ENCODE measurements at regions not wholly inside any gene's neighbourhood (a gene's known extent, or its start where the extent isn't known, plus 50 kb on each side); places are given as distances from the start of the nearest gene placed in this dataset.
A peak's percentile ranks its signal among the peaks of the same experiment; 100 is the strongest.

- DNase-seq (ENCODE audit: low read depth in 1 of 2, low spot score in 1 of 2), result no peak
- TF ChIP-seq POLR2AphosphoS5 (IDR thresholded peaks at IDR 0.05; ENCODE audit: low read depth), result no peak
- no peak for TF ChIP-seq GABPA (IDR thresholded peaks at IDR 0.05; ENCODE audit: low read depth)
- no peak for TF ChIP-seq SPI1 (IDR thresholded peaks at IDR 0.05; ENCODE audit: borderline replicate concordance, low read depth)
- no peak for TF ChIP-seq REST (IDR thresholded peaks at IDR 0.05; ENCODE audit: insufficient replicate concordance, low read depth)
- TF ChIP-seq CTCF (IDR thresholded peaks at IDR 0.05; ENCODE audit: insufficient read depth, low read length), result no peak
- Histone ChIP-seq H3K27me3 (ENCODE audit: insufficient read depth, poor library complexity, severe bottlenecking) (peaks cover 2% of the 10 kb centered on the region), H3K27ac (replicated peaks) (no peak overlapping the region), H3K4me3 (replicated peaks; ENCODE audit: insufficient read depth, low read length) (no peak overlapping the region)
These were observed 1135.8 kb downstream of the BCL11B start for GRCh38 chr14:98136012-98136789.

- Histone ChIP-seq H3K4me3 (replicated peaks; ENCODE audit: insufficient read depth, low read length) (no peak overlapping the region), H3K27me3 (ENCODE audit: insufficient read depth, poor library complexity, severe bottlenecking) (peaks cover 2% of the 10 kb centered on the region), H3K27ac (replicated peaks) (no peak overlapping the region)
- DNase-seq (ENCODE audit: low read depth in 1 of 2, low spot score in 1 of 2), result no peak
- no peak for TF ChIP-seq REST (IDR thresholded peaks at IDR 0.05; ENCODE audit: insufficient replicate concordance, low read depth)
- TF ChIP-seq SPI1 (IDR thresholded peaks at IDR 0.05; ENCODE audit: borderline replicate concordance, low read depth), result no peak
- TF ChIP-seq GABPA (IDR thresholded peaks at IDR 0.05; ENCODE audit: low read depth), result no peak
- TF ChIP-seq POLR2AphosphoS5 (IDR thresholded peaks at IDR 0.05; ENCODE audit: low read depth), result no peak
- TF ChIP-seq CTCF (IDR thresholded peaks at IDR 0.05; ENCODE audit: insufficient read depth, low read length), result no peak
These were observed 1134.6 kb downstream of the BCL11B start for GRCh38 chr14:98137131-98138025.

GRCh38 chr14:98138666-98139065 lies 1133.3 kb downstream of the BCL11B start:
- H3K27ac ChIP-seq (replicated peaks), result no peak overlapping the region
- TF ChIP-seq CTCF (IDR thresholded peaks at IDR 0.05; ENCODE audit: insufficient read depth, low read length) (peak; percentile 28), REST (IDR thresholded peaks at IDR 0.05; ENCODE audit: insufficient replicate concordance, low read depth) (no peak), GABPA (IDR thresholded peaks at IDR 0.05; ENCODE audit: low read depth) (no peak), POLR2AphosphoS5 (IDR thresholded peaks at IDR 0.05; ENCODE audit: low read depth) (no peak), SPI1 (IDR thresholded peaks at IDR 0.05; ENCODE audit: borderline replicate concordance, low read depth) (no peak)
- peak; percentile 3 to 15 for DNase-seq (ENCODE audit: low read depth in 1 of 2, low spot score in 1 of 2)
- no peak overlapping the region for H3K4me3 ChIP-seq (replicated peaks; ENCODE audit: insufficient read depth, low read length)
- H3K27me3 ChIP-seq (ENCODE audit: insufficient read depth, poor library complexity, severe bottlenecking), result peaks cover 4% of the 10 kb centered on the region
